ENCODE measurements at regions not wholly inside any gene's neighbourhood (a gene's known extent, or its start where the extent isn't known, plus 50 kb on each side); places are given as distances from the start of the nearest gene placed in this dataset.
A peak's percentile ranks its signal among the peaks of the same experiment; 100 is the strongest.
"Not testable (repeated sequence)": the region's sequence is repeated elsewhere in the genome, so short reads cannot be mapped to it uniquely, and the experiment has no call there.

DNA sequence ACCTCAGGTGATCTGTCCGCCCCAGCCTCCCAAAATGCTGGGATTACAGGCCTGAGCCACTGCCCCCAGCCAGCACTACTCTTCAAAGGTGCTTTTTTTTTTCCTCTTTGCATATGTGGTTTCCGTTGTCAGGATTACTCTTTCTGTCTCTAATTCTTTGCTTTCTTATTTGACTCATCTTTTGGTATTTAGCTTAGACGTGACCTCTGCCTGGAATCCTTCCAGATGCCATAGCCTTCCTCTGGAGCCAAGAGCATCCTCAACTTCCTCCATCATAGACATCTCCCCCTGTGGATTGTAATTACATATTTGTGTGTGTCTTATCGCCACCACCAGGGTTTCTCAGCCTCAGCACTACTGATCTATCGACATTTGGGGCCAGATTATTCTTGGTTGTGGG is 84.4 kb upstream of the XYLT1 start:
- DNase-seq, result no peak

GRCh38 chr16:17552351-17552750 is 81.6 kb upstream of the XYLT1 start:
- DNase-seq, result no peak

DNA sequence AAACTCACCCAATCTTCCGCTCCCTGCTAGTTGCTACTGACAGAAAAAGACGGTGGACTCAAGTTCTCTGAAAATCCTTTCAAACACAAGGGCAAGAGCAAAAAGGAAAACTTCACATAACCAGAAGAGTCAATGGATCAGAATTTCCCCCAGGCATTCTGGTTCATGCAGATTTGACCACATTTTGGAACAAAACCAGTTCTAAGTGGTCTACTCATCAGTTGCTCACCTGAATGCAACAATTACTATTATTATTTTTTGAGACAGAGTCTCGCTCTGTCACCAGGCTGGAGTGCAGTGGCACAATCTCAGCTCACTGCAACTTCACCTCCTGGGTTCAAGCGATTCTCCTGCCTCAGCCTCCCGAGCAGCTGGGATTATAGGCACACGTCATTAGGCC is 80.9 kb upstream of the XYLT1 start:
- not testable (repeated sequence) for DNase-seq

DNA sequence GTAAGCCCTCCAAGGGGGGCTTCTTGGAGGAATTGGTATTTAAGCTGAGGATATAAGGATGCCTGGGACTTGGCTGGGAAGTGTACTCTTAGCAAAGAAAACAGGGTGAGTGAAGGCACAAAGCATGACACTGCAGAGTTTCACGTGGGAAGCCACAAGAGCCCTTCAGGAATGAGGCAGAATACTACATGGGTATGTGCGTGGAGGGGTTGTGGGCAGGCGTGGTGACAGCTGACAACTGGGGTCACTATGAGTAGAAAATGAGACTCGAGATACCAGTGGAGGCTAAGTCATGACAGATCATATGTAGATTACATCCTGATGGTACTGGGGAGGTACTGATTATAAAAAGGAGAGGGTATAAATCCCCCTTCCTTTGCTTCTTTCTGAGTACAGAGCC is 78.1 kb upstream of the XYLT1 start:
- DNase-seq, result no peak

- DNase-seq, result no peak
Observed at GRCh38 chr16:17544785-17545184, 74.0 kb upstream of the XYLT1 start.

DNA sequence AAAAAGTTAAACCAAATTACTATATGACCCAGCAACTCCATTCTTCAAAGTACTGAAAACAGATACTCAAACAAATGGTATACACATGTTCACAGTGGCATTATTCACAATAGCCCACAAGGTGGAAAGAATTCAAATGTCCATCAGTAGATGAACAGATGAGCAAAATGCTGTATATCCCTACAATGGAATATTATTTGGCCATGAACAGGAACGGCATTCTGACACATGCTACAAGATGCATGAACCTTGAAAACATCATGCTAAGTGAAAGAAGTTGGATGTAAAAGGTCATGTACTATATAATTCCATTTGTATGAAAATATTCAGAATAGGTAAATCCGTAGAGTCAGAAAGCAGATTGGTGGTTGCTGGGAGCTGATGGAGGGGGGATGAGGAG is 73.5 kb upstream of the XYLT1 start:
- DNase-seq, result no peak

DNA sequence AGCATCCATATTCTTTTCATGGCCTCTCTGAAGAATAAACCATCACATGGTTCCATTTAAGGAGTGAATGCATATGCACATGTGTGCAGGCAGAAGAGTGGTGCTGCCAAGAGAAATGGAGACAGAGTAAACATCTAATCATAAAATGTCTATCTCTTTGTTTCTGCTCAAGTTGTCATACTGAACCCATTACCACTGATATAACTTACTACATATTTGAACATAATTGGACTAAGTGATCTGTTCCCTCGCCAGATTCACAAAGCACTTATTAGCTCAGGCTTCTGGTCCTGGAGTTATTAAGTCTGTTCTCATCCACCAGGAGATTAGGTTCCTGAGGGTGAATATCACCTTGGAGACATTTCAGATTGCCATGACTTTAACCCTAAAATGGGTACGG is 72.3 kb upstream of the XYLT1 start:
- peak; percentile 56 for DNase-seq

GRCh38 chr16:17541324-17541723 is 70.6 kb upstream of the XYLT1 start:
- DNase-seq, result no peak

DNA sequence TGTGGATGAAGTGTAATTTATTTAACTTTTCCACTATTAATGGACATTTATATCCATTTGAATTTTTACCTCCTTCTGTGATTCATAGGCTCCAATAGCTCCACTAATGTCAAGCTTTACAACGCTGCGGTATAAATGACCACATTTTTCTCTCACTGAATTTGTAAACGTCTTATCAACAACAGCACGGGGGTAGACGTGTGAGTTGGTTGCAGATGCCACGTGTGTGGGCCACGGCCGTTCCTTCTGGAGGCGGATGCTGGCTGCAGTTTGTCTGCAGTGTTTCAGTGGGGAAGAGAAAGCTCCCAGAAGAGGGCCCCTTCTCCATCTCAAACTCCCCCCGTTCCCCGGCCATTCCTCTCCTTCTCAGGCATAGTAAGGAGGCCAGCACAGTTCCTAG is 68.2 kb upstream of the XYLT1 start:
- DNase-seq, result no peak

- DNase-seq, result no peak
Observed at GRCh38 chr16:17532338-17532995, 61.7 kb upstream of the XYLT1 start.

GRCh38 chr16:17529982-17530760 is 59.4 kb upstream of the XYLT1 start:
- no peak for DNase-seq

GRCh38 chr16:17526956-17527937 is 56.5 kb upstream of the XYLT1 start:
- no peak for DNase-seq

- no peak for DNase-seq
Observed at GRCh38 chr16:17524656-17525055, 53.9 kb upstream of the XYLT1 start.

- DNase-seq, result peak; percentile 25
Observed at GRCh38 chr16:17520561-17520960, 49.8 kb upstream of the XYLT1 start.
